ENCODE measurements at regions not wholly inside any gene's neighbourhood (a gene's known extent, or its start where the extent isn't known, plus 50 kb on each side); places are given as distances from the start of the nearest gene placed in this dataset.
"Not testable (repeated sequence)": the region's sequence is repeated elsewhere in the genome, so short reads cannot be mapped to it uniquely, and the experiment has no call there.

- Mint-ChIP-seq H3K36me3 (no peaks in the 10 kb centered on the region), H3K27me3 (peaks cover 0 to 17% (median 6%) of the 10 kb centered on the region in 5 donors), H3K4me1 (peaks cover 0 to 9% (median 6%) of the 10 kb centered on the region in 4 donors), H3K4me3 (peak overlapping the region in 2 of 10 donors; percentile 45 to 65), H3K9me3 (no peaks in the 10 kb centered on the region), H3K27ac (peak overlapping the region in 3 of 10 donors; percentile 35 to 72 (median 53))
- POLR2A ChIA-PET: no interaction called here
- ATAC-seq (no peak), DNase-seq (peak in 1 of 10 donors; percentile 64)
Observed at GRCh38 chr14:105647784-105648608, 121.6 kb downstream of the TMEM121 start.

GRCh38 chr14:105648609-105649535 lies 122.5 kb downstream of the TMEM121 start:
- Mint-ChIP-seq H3K4me3 (peak overlapping the region in 1 of 10 donors; percentile 65), H3K27ac (peak overlapping the region in 3 of 10 donors; percentile 53 to 72 (median 70)), H3K27me3 (peaks cover 0 to 17% (median 6%) of the 10 kb centered on the region in 5 donors)
- H3K4me1 Mint-ChIP-seq, H3K36me3 Mint-ChIP-seq, ATAC-seq, H3K9me3 Mint-ChIP-seq, POLR2A ChIA-PET: not testable (repeated sequence)
- DNase-seq: peak in 1 of 10 donors; percentile 63

GRCh38 chr14:105652317-105652716 lies 125.9 kb downstream of the TMEM121 start:
- POLR2A ChIA-PET: not testable (repeated sequence)

GRCh38 chr14:105653921-105654320 lies 127.5 kb downstream of the TMEM121 start:
- Mint-ChIP-seq H3K9me3 (peaks cover 0 to 25% (median 15%) of the 10 kb centered on the region in 9 donors), H3K36me3 (peaks cover 0 to 15% (median 4%) of the 10 kb centered on the region in 3 donors)
- H3K27me3 Mint-ChIP-seq, POLR2A ChIA-PET, H3K4me1 Mint-ChIP-seq, DNase-seq, ATAC-seq, H3K4me3 Mint-ChIP-seq, H3K27ac Mint-ChIP-seq: not testable (repeated sequence)

More at GRCh38 chr14:105652317-105652716, 125.9 kb downstream of the TMEM121 start:
- H3K27ac Mint-ChIP-seq, H3K36me3 Mint-ChIP-seq, H3K4me3 Mint-ChIP-seq, ATAC-seq, H3K9me3 Mint-ChIP-seq, H3K4me1 Mint-ChIP-seq: not testable (repeated sequence)
- H3K27me3 Mint-ChIP-seq: peaks cover 0 to 13% (median 4%) of the 10 kb centered on the region in 5 donors
- peak in 1 of 10 donors; percentile 43 for DNase-seq

GRCh38 chr14:105659255-105659654 lies 132.9 kb downstream of the TMEM121 start:
- H3K4me1 Mint-ChIP-seq, POLR2A ChIA-PET, H3K27ac Mint-ChIP-seq, ATAC-seq, H3K4me3 Mint-ChIP-seq: not testable (repeated sequence)
- Mint-ChIP-seq H3K27me3 (peaks cover 9 to 23% (median 14%) of the 10 kb centered on the region in 5 donors), H3K9me3 (peaks cover 0 to 46% (median 35%) of the 10 kb centered on the region in 9 donors), H3K36me3 (peaks cover 0 to 30% (median 4%) of the 10 kb centered on the region in 3 donors)
- peak in 1 of 10 donors; percentile 24 for DNase-seq

GRCh38 chr14:105659935-105660527 lies 133.6 kb downstream of the TMEM121 start:
- peak in 1 of 10 donors; percentile 49 for DNase-seq
- POLR2A ChIA-PET: no interaction called here
- Mint-ChIP-seq H3K4me1 (peaks cover 0 to 2% (median 0%) of the 10 kb centered on the region in 4 donors), H3K27ac (peak overlapping the region in 2 of 10 donors; percentile 8 to 17), H3K9me3 (peaks cover 0 to 46% (median 35%) of the 10 kb centered on the region in 9 donors), H3K36me3 (peaks cover 0 to 30% (median 4%) of the 10 kb centered on the region in 3 donors), H3K27me3 (peaks cover 9 to 23% (median 14%) of the 10 kb centered on the region in 5 donors), H3K4me3 (no peak overlapping the region)
- no peak for ATAC-seq

GRCh38 chr14:105660816-105661531 lies 134.6 kb downstream of the TMEM121 start:
- DNase-seq: peak in 1 of 10 donors; percentile 63
- ATAC-seq: no peak
- POLR2A ChIA-PET: no interaction called here
- no peak overlapping the region for H3K4me3 Mint-ChIP-seq
- peaks cover 9 to 23% (median 17%) of the 10 kb centered on the region in 5 donors for H3K27me3 Mint-ChIP-seq
- H3K9me3 Mint-ChIP-seq: peaks cover 0 to 45% (median 35%) of the 10 kb centered on the region in 9 donors
- no peak overlapping the region for H3K27ac Mint-ChIP-seq
- H3K36me3 Mint-ChIP-seq: peaks cover 0 to 30% (median 4%) of the 10 kb centered on the region in 3 donors
- peaks cover 0 to 2% (median 0%) of the 10 kb centered on the region in 4 donors for H3K4me1 Mint-ChIP-seq

GRCh38 chr14:105662043-105662442 lies 135.7 kb downstream of the TMEM121 start:
- Mint-ChIP-seq H3K9me3 (peaks cover 0 to 40% (median 35%) of the 10 kb centered on the region in 9 donors), H3K27me3 (peaks cover 9 to 22% (median 17%) of the 10 kb centered on the region in 5 donors), H3K36me3 (peaks cover 0 to 30% (median 4%) of the 10 kb centered on the region in 3 donors)
- ATAC-seq, H3K27ac Mint-ChIP-seq, H3K4me3 Mint-ChIP-seq, POLR2A ChIA-PET, H3K4me1 Mint-ChIP-seq: not testable (repeated sequence)
- peak in 1 of 10 donors; percentile 41 for DNase-seq

GRCh38 chr14:105662592-105662991 lies 136.2 kb downstream of the TMEM121 start:
- H3K27ac Mint-ChIP-seq, ATAC-seq, H3K4me1 Mint-ChIP-seq, POLR2A ChIA-PET, H3K4me3 Mint-ChIP-seq: not testable (repeated sequence)
- DNase-seq: peak in 1 of 10 donors; percentile 48
- peaks cover 0 to 35% (median 31%) of the 10 kb centered on the region in 9 donors for H3K9me3 Mint-ChIP-seq
- H3K27me3 Mint-ChIP-seq: peaks cover 9 to 22% (median 17%) of the 10 kb centered on the region in 5 donors
- H3K36me3 Mint-ChIP-seq: peaks cover 0 to 29% (median 4%) of the 10 kb centered on the region in 3 donors

- ATAC-seq, H3K4me1 Mint-ChIP-seq, H3K27ac Mint-ChIP-seq, H3K4me3 Mint-ChIP-seq, POLR2A ChIA-PET: not testable (repeated sequence)
- peak in 1 of 10 donors; percentile 24 for DNase-seq
- H3K36me3 Mint-ChIP-seq: peaks cover 0 to 21% (median 4%) of the 10 kb centered on the region in 3 donors
- H3K9me3 Mint-ChIP-seq: peaks cover 0 to 27% (median 24%) of the 10 kb centered on the region in 9 donors
- H3K27me3 Mint-ChIP-seq: peaks cover 9 to 22% (median 17%) of the 10 kb centered on the region in 5 donors
Observed at GRCh38 chr14:105663323-105663722, 136.9 kb downstream of the TMEM121 start.

- POLR2A ChIA-PET, H3K4me3 Mint-ChIP-seq: not testable (repeated sequence)
- peaks cover 0 to 15% (median 0%) of the 10 kb centered on the region in 3 donors for H3K36me3 Mint-ChIP-seq
Observed at GRCh38 chr14:105663818-105664596, 137.6 kb downstream of the TMEM121 start.

More at GRCh38 chr14:105663818-105664596, 137.6 kb downstream of the TMEM121 start:
- not testable (repeated sequence) for ATAC-seq, H3K27ac Mint-ChIP-seq, H3K4me1 Mint-ChIP-seq
- peak in 1 of 10 donors; percentile 61 for DNase-seq
- H3K9me3 Mint-ChIP-seq: peaks cover 0 to 22% (median 18%) of the 10 kb centered on the region in 9 donors
- peaks cover 9 to 22% (median 15%) of the 10 kb centered on the region in 5 donors for H3K27me3 Mint-ChIP-seq
